ENCODE measurements at regions not wholly inside any gene's neighbourhood (a gene's known extent, or its start where the extent isn't known, plus 50 kb on each side); places are given as distances from the start of the nearest gene placed in this dataset.

DNA sequence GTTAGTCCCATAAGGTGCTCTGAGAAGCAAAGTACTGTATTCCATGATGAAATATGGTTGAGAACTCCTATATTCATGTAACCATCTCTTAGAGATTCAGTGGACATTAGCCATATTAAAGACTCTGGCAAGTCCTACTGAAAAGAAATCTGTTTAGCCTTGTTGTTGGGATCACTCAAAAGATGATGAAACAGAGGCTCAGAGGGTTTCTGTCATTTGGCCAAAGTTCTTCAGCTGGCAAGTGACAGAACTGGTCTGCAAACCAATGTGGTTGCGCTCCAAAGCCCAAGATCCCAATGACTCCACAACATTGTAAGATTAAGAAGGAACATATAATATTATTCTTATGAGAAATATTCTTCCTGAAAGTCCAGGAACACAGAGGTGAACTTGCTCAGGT lies 462.9 kb downstream of the ACTL7B start:
- DNase-seq = no peak

DNA sequence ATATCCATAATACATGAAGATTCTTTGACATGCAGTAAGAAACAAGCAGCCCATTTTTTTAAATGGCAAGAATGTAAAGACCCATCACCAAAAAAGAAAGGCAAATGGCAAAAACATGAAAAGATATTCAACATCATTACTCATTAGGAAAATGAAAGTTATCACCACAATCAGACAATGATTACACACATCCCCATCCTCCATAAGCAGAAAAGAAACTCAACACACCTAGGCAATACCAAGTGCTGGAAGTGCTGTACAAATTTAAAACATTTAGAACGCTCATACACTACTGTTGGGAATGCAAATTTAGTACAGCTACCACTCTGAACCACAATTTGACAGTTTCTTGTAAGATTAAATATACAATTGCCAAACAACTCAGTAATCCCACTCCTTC lies 466.7 kb downstream of the ACTL7B start:
- no peak for DNase-seq

- DNase-seq = no peak
Measured at GRCh38 chr9:108386859-108387384, 468.9 kb downstream of the ACTL7B start.

DNA sequence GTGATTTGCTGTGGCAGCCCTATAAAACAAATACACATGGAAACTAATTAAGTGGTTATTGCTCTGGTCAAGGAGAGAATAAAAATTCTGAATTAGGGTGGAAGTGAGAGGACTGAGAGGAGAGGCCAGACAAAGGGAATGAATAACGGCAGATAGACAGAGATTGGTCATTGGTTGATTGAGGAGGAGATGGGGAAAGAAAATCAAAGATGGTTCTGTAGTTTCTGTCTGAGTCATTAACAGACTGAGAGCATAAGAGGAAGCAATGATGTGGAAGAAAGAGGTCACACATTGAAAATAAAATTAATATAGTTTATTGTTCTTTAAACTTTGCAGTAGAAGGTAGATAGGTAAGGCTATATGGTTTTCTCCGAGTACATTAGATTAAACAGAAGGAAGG lies 469.8 kb downstream of the ACTL7B start:
- no peak for DNase-seq

GRCh38 chr9:108383796-108384195 lies 472.0 kb downstream of the ACTL7B start:
- DNase-seq = no peak

DNA sequence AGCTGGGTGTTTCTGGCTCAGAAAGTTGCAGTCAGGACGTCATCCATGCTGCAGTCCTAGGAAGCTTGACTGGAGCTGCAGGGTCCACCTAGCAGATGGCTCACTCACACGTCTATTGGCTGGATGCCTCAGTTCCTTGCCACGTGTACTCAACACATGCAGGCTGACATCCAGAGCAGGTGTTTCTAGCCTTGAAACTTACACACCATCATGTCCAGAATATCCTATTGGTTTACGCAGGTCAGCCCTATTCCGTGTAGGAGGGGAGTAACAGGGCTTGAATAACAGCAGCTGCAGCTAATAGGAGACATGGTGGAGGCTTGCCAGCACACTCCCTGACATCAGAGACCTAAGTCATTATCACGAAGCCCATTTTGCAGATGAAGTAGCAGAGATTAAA lies 473.5 kb downstream of the ACTL7B start:
- DNase-seq = peak; percentile 2

DNA sequence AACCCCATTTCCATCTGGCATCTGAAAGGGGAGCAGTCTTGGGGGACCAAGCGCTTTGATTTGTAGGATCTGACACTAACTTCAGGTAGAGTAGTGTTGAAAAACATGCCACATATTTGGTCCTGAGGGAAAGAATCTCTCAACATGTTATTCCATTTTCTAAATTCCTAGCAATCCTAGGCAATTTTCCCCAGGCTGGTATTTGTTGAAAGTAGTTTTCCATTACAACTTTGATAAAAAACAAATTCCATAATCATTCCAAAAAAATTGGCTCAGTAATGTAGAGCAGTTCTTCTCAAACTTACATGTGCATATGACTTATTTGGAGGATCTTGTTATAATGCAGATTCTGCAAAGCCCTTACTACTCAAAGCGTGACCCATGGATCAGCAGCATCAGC lies 477.9 kb downstream of the ACTL7B start:
- DNase-seq = no peak

- DNase-seq = no peak
Measured at GRCh38 chr9:108377382-108377781, 478.4 kb downstream of the ACTL7B start.

GRCh38 chr9:108376140-108376539 lies 479.6 kb downstream of the ACTL7B start:
- no peak for DNase-seq

DNA sequence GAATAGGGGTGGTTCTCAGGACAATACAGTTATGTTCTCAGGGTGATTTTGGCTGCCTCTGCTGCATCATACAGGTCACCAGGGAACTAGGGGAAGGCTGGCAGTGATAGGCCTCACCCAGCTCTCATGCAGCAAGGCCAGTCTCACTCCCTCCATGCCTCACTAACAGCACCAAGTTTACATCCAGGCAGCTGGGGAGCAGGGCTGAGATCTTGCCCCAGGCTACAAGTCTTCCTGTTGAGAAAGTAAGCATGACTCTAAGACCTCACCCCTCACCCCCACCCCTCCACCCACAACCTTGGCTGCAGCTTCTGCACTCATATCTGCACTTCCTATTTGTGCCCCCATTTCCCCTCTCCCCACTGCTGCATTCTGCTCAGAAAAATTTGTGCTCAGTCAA lies 481.2 kb downstream of the ACTL7B start:
- DNase-seq = no peak

- DNase-seq = no peak
Measured at GRCh38 chr9:108367188-108367587, 488.6 kb downstream of the ACTL7B start.

DNA sequence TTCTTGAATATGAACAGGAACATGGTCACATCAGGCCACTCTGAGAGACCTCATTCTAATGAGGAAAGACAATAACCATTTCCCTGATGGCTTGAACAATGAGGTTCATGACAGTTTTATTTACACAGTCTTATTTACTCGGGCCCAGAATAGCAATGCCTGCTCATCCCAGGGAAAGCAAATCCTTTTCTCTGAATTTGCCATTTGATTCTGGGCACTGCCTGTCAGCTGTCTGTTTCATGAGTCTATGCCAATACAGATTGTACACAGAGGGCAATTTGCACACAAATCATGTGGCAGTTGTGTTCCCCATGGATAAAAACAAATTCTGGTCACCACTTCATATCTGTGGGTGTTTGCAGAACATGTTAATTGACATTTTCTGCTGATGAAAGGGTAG lies 492.5 kb downstream of the ACTL7B start:
- DNase-seq = no peak

DNA sequence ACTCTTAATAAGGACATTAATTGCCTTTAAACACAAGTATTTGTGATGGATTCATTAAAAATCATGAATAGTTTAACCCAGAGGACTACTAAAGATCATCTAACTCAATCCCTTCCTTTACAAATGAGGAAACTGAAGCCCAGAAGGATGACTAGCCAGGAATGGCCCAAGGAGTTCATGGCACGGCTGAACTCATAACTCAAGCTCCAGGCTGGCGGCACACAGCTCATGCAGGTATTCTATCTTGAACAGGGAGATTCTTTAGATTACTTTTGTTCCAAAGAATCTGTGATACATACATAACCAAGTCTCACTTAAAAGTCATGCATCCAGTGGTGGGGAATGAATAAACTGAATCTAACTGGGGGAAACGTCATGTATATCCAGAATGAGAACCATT lies 495.5 kb downstream of the ACTL7B start:
- no peak for DNase-seq

DNA sequence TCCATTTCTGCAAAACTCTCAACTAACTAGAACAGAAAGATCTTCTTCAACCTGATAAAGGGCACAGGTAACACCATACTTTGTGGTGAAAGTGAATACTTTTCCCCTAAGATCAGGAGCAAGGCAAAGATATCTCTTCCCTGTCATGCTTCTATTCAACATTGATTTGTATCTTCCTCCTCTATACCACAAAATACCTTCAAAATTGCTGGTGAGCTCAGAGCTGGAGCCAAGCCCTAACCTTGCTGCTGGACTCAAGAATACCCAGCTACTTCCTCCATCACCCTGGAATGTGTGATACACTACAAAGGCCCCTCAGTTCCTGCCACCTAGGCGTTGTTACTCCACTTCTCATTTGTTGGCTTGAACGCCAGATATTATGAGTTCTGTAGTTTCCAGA lies 499.0 kb downstream of the ACTL7B start:
- DNase-seq = no peak

GRCh38 chr9:108351571-108351970 lies 504.2 kb downstream of the ACTL7B start:
- DNase-seq = no peak

DNA sequence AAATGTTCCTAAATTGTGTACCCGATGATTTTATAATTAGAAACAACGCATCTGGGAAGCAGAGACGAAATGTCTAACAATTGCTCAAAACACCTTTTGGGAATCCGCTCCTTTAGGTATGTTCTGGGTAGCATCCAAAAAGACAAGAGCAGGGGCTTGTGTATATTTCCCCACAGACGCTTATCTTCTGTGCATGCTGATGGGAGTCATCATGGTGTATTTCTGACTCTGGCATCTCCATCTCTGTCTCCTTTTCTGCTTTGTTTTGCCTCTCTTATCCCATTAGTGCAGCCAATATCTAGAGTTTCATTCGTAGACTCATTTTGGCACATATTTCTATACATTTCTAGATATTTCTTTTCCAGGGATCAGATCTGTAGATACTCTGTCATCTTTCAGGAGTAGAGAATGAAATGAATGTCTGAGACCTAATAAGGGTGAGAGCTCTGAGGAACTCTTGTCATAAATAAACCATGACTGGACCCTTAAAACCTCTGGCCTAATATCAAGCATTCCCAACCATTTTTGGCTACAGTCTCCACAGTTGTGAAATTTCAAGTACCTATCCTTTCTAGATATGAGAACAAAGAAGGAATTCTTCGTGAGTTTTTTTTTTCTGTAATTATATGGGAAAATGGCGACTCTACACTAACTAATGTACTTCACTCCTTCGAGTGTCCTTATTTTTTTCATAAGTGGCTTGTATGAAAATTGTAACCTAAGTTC lies 508.2 kb downstream of the ACTL7B start:
- DNase-seq = no peak

GRCh38 chr9:108345826-108346225 lies 510.0 kb downstream of the ACTL7B start:
- DNase-seq = no peak

GRCh38 chr9:108339251-108339650 lies 516.5 kb downstream of the ACTL7B start:
- DNase-seq = no peak

- DNase-seq = no peak
Measured at GRCh38 chr9:108336575-108336974, 519.2 kb downstream of the ACTL7B start.

- DNase-seq = no peak
Measured at GRCh38 chr9:108333530-108333983, 522.2 kb downstream of the ACTL7B start.

- DNase-seq = no peak
Measured at GRCh38 chr9:108331596-108331995, 524.2 kb downstream of the ACTL7B start.

GRCh38 chr9:108325406-108325805 lies 530.4 kb downstream of the ACTL7B start:
- DNase-seq = no peak

- no peak for DNase-seq
Measured at GRCh38 chr9:108323615-108324014, 532.2 kb downstream of the ACTL7B start.

GRCh38 chr9:108322326-108323098 lies 533.3 kb downstream of the ACTL7B start:
- DNase-seq = no peak

Data from NCI-H2107 (cell line).